Liver (tissue), 8 donors: ENCODE measurements at regions not wholly inside any gene's neighbourhood (a gene's known extent, or its start where the extent isn't known, plus 50 kb on each side); places are given as distances from the start of the nearest gene placed in this dataset.

Source experiments
- DNase-seq: peaks from one replicate; pipeline ENCODE4 v3.0.0-alpha.2; 2017; ENCODE audit warnings: low spot score
- H3K27ac ChIP-seq, 2 donors: one replicate each; pipeline ENCODE4 v1.7.0; 2013; ENCODE audit warnings: inconsistent platforms in 2 of 2, low read length in 2 of 2, control low read depth in 1 of 2, low read depth in 1 of 2, mild to moderate bottlenecking in 1 of 2
- H3K27me3 ChIP-seq, 4 donors: one replicate each; pipeline versions ENCODE4 v1.6.1 to v1.7.0; 2013; ENCODE audit warnings: low read length in 3 of 4, inconsistent platforms in 1 of 4, mild to moderate bottlenecking in 1 of 4, moderate library complexity in 1 of 4; ENCODE audit not compliant: control insufficient read depth in 4 of 4, insufficient read depth in 4 of 4
- H3K36me3 ChIP-seq, 4 donors: one replicate each; pipeline versions ENCODE4 v1.6.1 to v1.7.0; 2013; ENCODE audit warnings: low read length in 3 of 4, mild to moderate bottlenecking in 3 of 4, low read depth in 1 of 4, moderate library complexity in 1 of 4; ENCODE audit not compliant: control insufficient read depth in 4 of 4, insufficient read depth in 3 of 4
- H3K4me1 ChIP-seq, 4 donors: one replicate each; pipeline versions ENCODE4 v1.6.1 to v1.7.0; 2013; ENCODE audit warnings: low read length in 3 of 4, mild to moderate bottlenecking in 3 of 4, moderate library complexity in 1 of 4; ENCODE audit not compliant: control insufficient read depth in 4 of 4, insufficient read depth in 4 of 4
- H3K4me3 ChIP-seq, 3 donors: one replicate each; pipeline versions ENCODE4 v1.6.1 to v1.7.0; 2013; ENCODE audit warnings: low read length in 3 of 3, control low read depth in 1 of 3, low read depth in 1 of 3, mild to moderate bottlenecking in 1 of 3
- H3K9ac ChIP-seq, 2 donors: one replicate each; pipeline ENCODE4 v1.7.0; 2013; ENCODE audit warnings: low read length in 2 of 2, mild to moderate bottlenecking in 2 of 2, moderate library complexity in 2 of 2, control low read depth in 1 of 2, low read depth in 1 of 2
- H3K9me3 ChIP-seq, 4 donors: one replicate each; pipeline versions ENCODE4 v1.6.1 to v1.7.0; 2013; ENCODE audit warnings: low read length in 3 of 4; ENCODE audit not compliant: control insufficient read depth in 4 of 4
- CTCF ChIP-seq: fragments of 150-350 bp; IDR thresholded peaks from 2 replicates; pipeline ENCODE4 v1.5.1; 2017; ENCODE audit warnings: improper control_type of control experiment, low read depth, low read length; ENCODE audit not compliant: missing input control
- FOXA1 ChIP-seq: IDR thresholded peaks from 2 replicates; pipeline ENCODE4 v1.6.1; 2016; ENCODE audit warnings: antibody characterized with exemption
- FOXA2 ChIP-seq: IDR thresholded peaks from 2 replicates; pipeline ENCODE4 v1.6.1; 2016; ENCODE audit warnings: antibody characterized with exemption
- GABPA ChIP-seq, 2 donors: IDR thresholded peaks in 1 of 2; conservative IDR thresholded peaks in 1 of 2; 2 replicates each; pipeline ENCODE4 v1.6.1; 2016; ENCODE audit warnings: antibody characterized with exemption in 2 of 2, mild to moderate bottlenecking in 1 of 2, moderate library complexity in 1 of 2
- HNF4A ChIP-seq, 2 donors: conservative IDR thresholded peaks; 2 replicates each; pipeline ENCODE4 v1.6.1; 2016; ENCODE audit warnings: antibody characterized with exemption in 2 of 2, mild to moderate bottlenecking in 2 of 2
- HNF4G ChIP-seq: IDR thresholded peaks from 2 replicates; pipeline ENCODE4 v1.6.1; 2016; ENCODE audit warnings: antibody characterized with exemption
- JUND ChIP-seq, 2 donors: IDR thresholded peaks; 2 replicates each; pipeline ENCODE4 v1.6.1; 2016; ENCODE audit warnings: antibody characterized with exemption in 2 of 2
- MAX ChIP-seq: IDR thresholded peaks from 2 replicates; pipeline ENCODE4 v1.6.1; 2016; ENCODE audit warnings: antibody characterized with exemption
- NR2F2 ChIP-seq: IDR thresholded peaks from 2 replicates; pipeline ENCODE4 v1.6.1; 2016; ENCODE audit warnings: antibody characterized with exemption
- RAD21 ChIP-seq, 2 donors: IDR thresholded peaks; 2 replicates each; pipeline ENCODE4 v1.6.1; 2016; ENCODE audit warnings: antibody characterized with exemption in 2 of 2, mild to moderate bottlenecking in 2 of 2
- REST ChIP-seq: IDR thresholded peaks from 2 replicates; pipeline ENCODE4 v1.6.1; 2016; ENCODE audit warnings: antibody characterized with exemption, mild to moderate bottlenecking
- RXRA ChIP-seq, 2 donors: IDR thresholded peaks; 2 replicates each; pipeline ENCODE4 v1.6.1; 2017 to 2018; ENCODE audit warnings: antibody characterized with exemption in 2 of 2, mild to moderate bottlenecking in 1 of 2
- TAF1 ChIP-seq: conservative IDR thresholded peaks from 2 replicates; pipeline ENCODE4 v1.6.1; 2016; ENCODE audit warnings: antibody characterized with exemption, mild to moderate bottlenecking
- YY1 ChIP-seq: IDR thresholded peaks from 2 replicates; pipeline ENCODE4 v1.6.1; 2016; ENCODE audit warnings: antibody characterized with exemption, mild to moderate bottlenecking
- ZBTB33 ChIP-seq: IDR thresholded peaks from 2 replicates; pipeline ENCODE4 v1.6.1; 2016; ENCODE audit warnings: antibody characterized with exemption
- WGBS: extraction: QIAGEN DNeasy Blood & Tissue Kit; methylation state at CpG from one replicate; pipeline ENCODE4 v1.1.7; 2013; 5-methylcytosine and 5-hydroxymethylcytosine counted together
- donor health status: healthy.
- donor health status: healthy.
- donor health status: healthy.
- donor health status: healthy.
- donor health status: healthy.

GRCh38 chr5:5564898-5565297, 142.4 kb downstream of the ICE1 start:
- no peak overlapping the region for H3K4me3 ChIP-seq
- H3K4me1 ChIP-seq: no peaks in the 10 kb centered on the region
- no peak for DNase-seq
- peaks cover 0 to 2% (median 0%) of the 10 kb centered on the region in 4 donors for H3K27me3 ChIP-seq
- H3K36me3 ChIP-seq: no peaks in the 10 kb centered on the region
- no peak for TF ChIP-seq HNF4G
- TF ChIP-seq RAD21 (IDR thresholded peaks at IDR 0.05): no peak
- no peak for TF ChIP-seq RXRA (IDR thresholded peaks at IDR 0.05)
- TF ChIP-seq TAF1: no peak
- no peak for TF ChIP-seq FOXA1
- H3K9ac ChIP-seq: no peak overlapping the region
- WGBS: 81% methylated on average over 4 of the region's 4 CpGs
- H3K9me3 ChIP-seq: no peaks in the 10 kb centered on the region
- H3K27ac ChIP-seq: no peak overlapping the region

- peaks cover 0 to 1% (median 0%) of the 10 kb centered on the region in 4 donors for H3K36me3 ChIP-seq
- 0% methylated on average over 1 of the region's 1 CpG for WGBS
- H3K27ac ChIP-seq: no peak overlapping the region
- no peaks in the 10 kb centered on the region for H3K4me1 ChIP-seq
- TF ChIP-seq RAD21 (IDR thresholded peaks at IDR 0.05): no peak
- no peak for TF ChIP-seq MAX
- TF ChIP-seq ZBTB33: no peak
- no peak for TF ChIP-seq GABPA (IDR thresholded peaks at IDR 0.05 in 1 of 2, conservative IDR thresholded peaks at IDR 0.05 in 1 of 2)
- TF ChIP-seq NR2F2: no peak
- no peak for TF ChIP-seq JUND (IDR thresholded peaks at IDR 0.05)
- no peak for TF ChIP-seq CTCF
- no peak for TF ChIP-seq FOXA2
- no peak for TF ChIP-seq HNF4A (conservative IDR thresholded peaks at IDR 0.05)
- no peak for DNase-seq
- no peak overlapping the region for H3K9ac ChIP-seq
- no peak overlapping the region for H3K4me3 ChIP-seq
- H3K9me3 ChIP-seq: no peaks in the 10 kb centered on the region
- H3K27me3 ChIP-seq: no peaks in the 10 kb centered on the region
These were observed 137.5 kb downstream of the ICE1 start for GRCh38 chr5:5560016-5560415.

GRCh38 chr5:5558638-5559527, 136.4 kb downstream of the ICE1 start:
- 44% methylated on average over 15 of the region's 15 CpGs for WGBS
- Histone ChIP-seq H3K9me3 (no peaks in the 10 kb centered on the region), H3K27ac (no peak overlapping the region), H3K27me3 (no peaks in the 10 kb centered on the region), H3K4me1 (no peaks in the 10 kb centered on the region), H3K9ac (no peak overlapping the region), H3K4me3 (no peak overlapping the region), H3K36me3 (peaks cover 0 to 1% (median 0%) of the 10 kb centered on the region in 4 donors)
- no peak for DNase-seq
- TF ChIP-seq JUND (IDR thresholded peaks at IDR 0.05) (no peak), TAF1 (no peak), YY1 (no peak), FOXA2 (no peak), CTCF (no peak), REST (no peak), HNF4A (conservative IDR thresholded peaks at IDR 0.05) (no peak), RXRA (IDR thresholded peaks at IDR 0.05) (no peak), FOXA1 (no peak)
